HL-60 (cell line): ENCODE measurements at regions not wholly inside any gene's neighbourhood (a gene's known extent, or its start where the extent isn't known, plus 50 kb on each side); places are given as distances from the start of the nearest gene placed in this dataset.

Source experiments
- DNase-seq, 2 experiments: peaks; one replicate each; pipeline ENCODE4 v3.0.0-alpha.2; 2010 to 2020; ENCODE audit warnings: low read depth in 1 of 2, low spot score in 1 of 2
- H3K27ac ChIP-seq: fragments of 250-450 bp; sonication (Bioruptor Pico); replicated peaks from 2 replicates; pipeline ENCODE4 v1.5.1; 2020; ENCODE audit warnings: mild to moderate bottlenecking, moderate library complexity
- H3K27me3 ChIP-seq: fragments of 250-450 bp; sonication (Bioruptor Pico); 2 replicates; pipeline ENCODE4 v1.5.1; 2021; ENCODE audit warnings: mild to moderate bottlenecking, moderate library complexity; ENCODE audit not compliant: insufficient read depth, poor library complexity, severe bottlenecking
- H3K4me3 ChIP-seq: replicated peaks from 2 replicates; pipeline ENCODE4 v1.5.1; 2011; ENCODE audit warnings: mild to moderate bottlenecking, control low read depth, low read length; ENCODE audit not compliant: insufficient read depth
- CTCF ChIP-seq: IDR thresholded peaks from one replicate; pipeline ENCODE4 v1.5.1; 2011; ENCODE audit warnings: low read length, control low read depth, inconsistent platforms; ENCODE audit not compliant: insufficient read depth
- GABPA ChIP-seq: IDR thresholded peaks from 2 replicates; pipeline ENCODE4 v1.6.1; 2012; ENCODE audit warnings: low read depth
- POLR2AphosphoS5 ChIP-seq: IDR thresholded peaks from 2 replicates; pipeline ENCODE4 v1.6.1; 2012; ENCODE audit warnings: low read depth
- REST ChIP-seq: IDR thresholded peaks from 2 replicates; pipeline ENCODE4 v1.6.1; 2012; ENCODE audit warnings: low read depth; ENCODE audit not compliant: insufficient replicate concordance
- SPI1 ChIP-seq: IDR thresholded peaks from 2 replicates; pipeline ENCODE4 v1.6.1; 2012; ENCODE audit warnings: low read depth, mild to moderate bottlenecking, borderline replicate concordance

- no peak for DNase-seq
- Histone ChIP-seq H3K27ac (no peak overlapping the region), H3K27me3 (no peaks in the 10 kb centered on the region), H3K4me3 (no peak overlapping the region)
- TF ChIP-seq CTCF (no peak), SPI1 (no peak), GABPA (no peak), POLR2AphosphoS5 (no peak), REST (no peak)
Observed at GRCh38 chr2:216559625-216560156, 61.0 kb downstream of the RPL37A start.

GRCh38 chr2:216560838-216561270 lies 62.2 kb downstream of the RPL37A start:
- no peak for DNase-seq
- H3K27ac ChIP-seq, result no peak overlapping the region
- H3K27me3 ChIP-seq, result no peaks in the 10 kb centered on the region
- TF ChIP-seq GABPA (no peak), SPI1 (no peak), REST (no peak), CTCF (no peak), POLR2AphosphoS5 (no peak)
- no peak overlapping the region for H3K4me3 ChIP-seq

- no peak overlapping the region for H3K27ac ChIP-seq
- no peak overlapping the region for H3K4me3 ChIP-seq
- TF ChIP-seq SPI1 (no peak), GABPA (no peak), CTCF (no peak), REST (no peak), POLR2AphosphoS5 (no peak)
- DNase-seq, result no peak
- no peaks in the 10 kb centered on the region for H3K27me3 ChIP-seq
Observed at GRCh38 chr2:216562696-216563435, 64.2 kb downstream of the RPL37A start.
